HG03558 (cell line): ENCODE measurements at regions not wholly inside any gene's neighbourhood (a gene's known extent, or its start where the extent isn't known, plus 50 kb on each side); places are given as distances from the start of the nearest gene placed in this dataset.
"Not testable (repeated sequence)": the region's sequence is repeated elsewhere in the genome, so short reads cannot be mapped to it uniquely, and the experiment has no call there.

Experiments used
- ATAC-seq: cut with Tn5 transposase; IDR thresholded peaks from one replicate; pipeline ENCODE4 v1.9.1; 2021; ENCODE audit warnings: moderate number of reproducible peaks; ENCODE audit not compliant: unreplicated experiment; ENCODE audit errors: extremely low read depth

DNA sequence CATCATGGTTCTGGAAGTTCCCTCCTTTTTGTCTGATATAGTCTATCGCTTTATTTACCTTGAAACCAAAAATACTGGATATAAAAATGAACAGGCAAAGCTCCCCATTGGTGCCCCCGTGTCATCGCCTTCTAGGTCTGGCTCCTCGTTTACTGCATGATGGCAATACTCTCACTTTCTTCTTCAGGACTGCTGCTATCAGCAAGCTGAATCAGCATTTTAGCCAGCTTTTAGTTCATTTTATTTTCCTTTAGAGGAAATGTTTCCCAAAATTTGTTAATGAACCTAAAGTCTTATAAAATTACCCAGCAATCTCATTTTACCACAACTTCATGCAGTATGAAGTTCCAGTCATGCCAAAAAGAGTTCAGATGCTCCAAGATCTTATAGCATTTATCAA is 80.5 kb downstream of the ZIC3 start:
- ATAC-seq: no peak

- ATAC-seq: no peak
Measured at GRCh38 chrX:137651647-137652046, 85.7 kb downstream of the ZIC3 start.

GRCh38 chrX:137652086-137652485 is 86.2 kb downstream of the ZIC3 start:
- ATAC-seq: no peak

- ATAC-seq: no peak
Measured at GRCh38 chrX:137654481-137654880, 88.6 kb downstream of the ZIC3 start.

DNA sequence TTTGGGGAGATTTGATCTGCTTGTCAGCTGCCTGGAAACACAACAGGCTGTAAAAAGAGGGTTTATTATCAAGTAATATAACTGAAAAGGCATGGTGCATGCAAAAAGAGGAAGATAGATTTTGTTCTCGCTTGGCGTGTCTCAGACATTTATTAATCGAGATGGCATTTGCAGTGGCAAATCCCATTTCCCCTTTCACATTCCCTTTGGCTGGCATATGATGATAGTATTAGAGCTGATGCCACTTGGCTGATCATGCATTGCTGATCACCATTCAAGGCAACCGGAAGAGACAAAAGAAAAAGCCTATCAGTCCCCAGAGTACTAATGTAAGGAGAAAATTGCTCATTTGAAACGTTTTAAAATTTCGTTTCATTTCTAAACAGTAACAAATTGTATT is 101.8 kb downstream of the ZIC3 start:
- ATAC-seq: no peak

DNA sequence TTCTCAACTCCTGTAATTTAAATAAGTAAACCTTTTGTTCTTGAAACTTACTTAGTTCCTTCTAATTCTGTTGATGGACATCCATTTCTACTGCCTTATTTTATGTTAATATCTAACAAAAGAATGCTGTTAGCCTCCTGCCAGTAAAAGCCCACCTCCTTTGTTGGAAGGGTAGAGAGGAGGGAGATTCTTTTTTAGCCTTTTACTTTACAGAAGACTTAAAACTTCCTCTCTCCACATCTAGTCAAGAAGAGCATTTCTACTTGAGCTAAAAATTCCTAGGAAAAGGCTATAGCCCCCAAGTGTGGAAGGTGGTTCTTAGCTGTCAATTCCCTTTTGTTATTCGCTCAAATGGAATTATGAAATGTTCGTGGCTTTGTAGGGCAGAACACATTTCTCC is 118.7 kb downstream of the ZIC3 start:
- ATAC-seq: no peak

DNA sequence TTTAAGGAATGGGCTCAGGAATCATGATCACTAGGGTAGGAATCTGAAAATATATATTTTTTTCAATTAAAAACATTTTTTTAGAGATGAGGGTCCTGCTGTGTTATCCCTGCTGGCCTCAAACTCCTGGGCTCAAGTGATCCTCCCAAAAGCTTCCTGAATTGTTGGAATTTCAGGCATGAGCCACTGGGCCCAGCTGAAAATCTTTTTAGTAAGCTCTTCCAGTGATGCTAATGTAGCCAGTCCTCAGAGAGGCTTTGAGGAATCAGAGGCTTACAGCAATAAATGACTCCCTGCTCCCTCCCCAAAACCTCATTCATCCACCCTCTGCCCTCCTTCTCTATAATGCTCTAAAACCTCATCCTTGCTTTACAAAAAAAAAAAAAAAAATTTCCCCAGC is 129.5 kb downstream of the ZIC3 start:
- no peak for ATAC-seq

DNA sequence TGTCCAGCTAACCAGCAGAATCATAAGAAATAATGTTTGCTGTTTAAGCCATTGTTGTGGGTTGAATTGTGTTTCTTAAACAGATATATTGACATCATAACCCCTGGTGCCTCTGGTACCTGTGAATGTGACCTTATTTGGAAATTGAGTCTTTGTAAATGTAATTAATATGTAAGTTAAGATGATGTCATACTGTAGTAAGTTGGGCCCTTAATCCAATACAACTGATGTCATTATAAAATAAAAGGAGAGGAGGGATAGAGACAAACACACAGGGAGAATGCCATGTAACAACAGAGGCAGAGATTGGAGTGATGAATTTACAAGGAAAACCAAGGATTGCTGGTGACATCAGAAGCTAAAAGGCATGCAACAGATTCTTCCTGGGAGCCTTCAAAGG is 141.4 kb downstream of the ZIC3 start:
- no peak for ATAC-seq

DNA sequence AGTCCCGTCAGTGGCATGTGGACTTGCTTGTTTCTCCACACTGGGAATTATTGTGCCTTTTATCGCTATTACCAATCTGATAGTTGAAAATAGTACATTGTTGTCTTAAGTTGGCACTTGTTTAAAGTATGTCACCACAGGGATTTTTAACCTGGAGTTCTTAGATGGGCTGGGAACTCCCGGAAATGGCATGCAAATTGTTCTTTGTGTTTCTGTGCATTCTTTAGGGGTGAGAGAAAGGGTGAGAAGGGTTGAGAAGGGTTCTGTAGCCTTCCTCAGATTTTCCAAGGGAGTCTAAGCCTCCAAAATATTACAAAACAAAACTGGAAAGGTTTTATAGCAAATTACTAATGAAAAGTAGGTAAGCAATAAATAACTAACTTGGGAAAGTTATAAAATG is 176.9 kb downstream of the ZIC3 start:
- ATAC-seq: no peak

DNA sequence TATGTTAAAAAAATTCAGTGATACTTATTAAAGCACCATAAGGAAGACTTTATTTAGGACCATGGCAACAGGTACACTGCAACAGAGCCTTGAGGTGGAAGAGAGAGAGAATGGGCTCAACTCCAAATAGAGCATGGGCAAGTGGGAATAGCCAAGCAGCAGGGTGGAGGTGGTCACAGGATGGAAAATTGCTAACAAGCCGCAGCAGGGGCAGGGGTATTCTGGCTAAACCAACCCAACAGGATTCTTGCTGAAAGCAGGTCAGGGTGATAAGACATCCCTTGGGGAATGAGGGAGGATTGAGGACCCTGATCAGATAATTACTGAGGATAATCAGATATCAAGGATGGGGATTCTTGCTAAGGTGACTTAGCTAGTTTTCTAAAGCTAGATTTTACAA is 177.5 kb downstream of the ZIC3 start:
- no peak for ATAC-seq

- no peak for ATAC-seq
Measured at GRCh38 chrX:137746289-137746688, 180.4 kb downstream of the ZIC3 start.

GRCh38 chrX:137747244-137748043 is 181.5 kb downstream of the ZIC3 start:
- no peak for ATAC-seq

DNA sequence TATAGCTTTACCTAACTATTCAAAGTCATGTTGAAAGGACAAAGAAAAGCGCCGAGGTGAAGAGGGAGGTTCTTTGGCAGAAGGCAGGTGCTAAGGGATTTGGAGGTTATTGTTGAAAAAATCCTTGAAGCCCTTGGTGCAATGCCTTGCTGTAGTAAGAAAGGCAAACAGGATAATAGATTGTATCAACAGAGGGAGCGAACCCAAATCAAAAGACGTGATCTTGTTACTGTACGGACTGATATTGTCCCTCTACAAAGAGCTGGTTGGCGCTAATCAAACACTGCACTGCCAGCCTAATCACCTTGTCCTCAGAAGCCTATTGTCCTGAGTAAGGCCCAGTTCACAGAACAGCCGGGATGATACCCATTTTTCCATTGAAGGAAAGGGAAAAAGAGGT is 182.9 kb downstream of the ZIC3 start:
- ATAC-seq: no peak

GRCh38 chrX:137749246-137749645 is 183.3 kb downstream of the ZIC3 start:
- no peak for ATAC-seq

GRCh38 chrX:137771537-137771936 is 205.6 kb downstream of the ZIC3 start:
- no peak for ATAC-seq

DNA sequence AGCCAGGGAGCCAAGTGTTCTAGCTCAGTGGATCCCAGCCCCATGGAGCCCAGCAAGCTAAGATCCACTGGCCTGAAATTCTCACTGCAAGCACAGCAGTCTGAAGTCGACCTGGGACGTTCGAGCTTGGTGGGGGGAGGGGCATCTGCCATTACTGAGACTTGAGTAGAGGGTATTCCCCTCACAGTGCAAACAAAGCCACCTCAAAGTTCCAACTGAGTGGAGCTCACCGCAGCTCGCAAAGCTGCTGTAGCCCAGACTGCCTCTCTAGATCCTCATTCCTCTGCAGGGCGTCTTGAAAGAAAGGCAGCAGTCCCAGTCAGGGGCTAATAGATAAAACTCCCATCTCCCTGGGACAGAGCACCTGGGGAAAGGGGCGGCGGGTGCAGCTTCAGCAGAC is 226.3 kb downstream of the ZIC3 start:
- ATAC-seq: no peak

DNA sequence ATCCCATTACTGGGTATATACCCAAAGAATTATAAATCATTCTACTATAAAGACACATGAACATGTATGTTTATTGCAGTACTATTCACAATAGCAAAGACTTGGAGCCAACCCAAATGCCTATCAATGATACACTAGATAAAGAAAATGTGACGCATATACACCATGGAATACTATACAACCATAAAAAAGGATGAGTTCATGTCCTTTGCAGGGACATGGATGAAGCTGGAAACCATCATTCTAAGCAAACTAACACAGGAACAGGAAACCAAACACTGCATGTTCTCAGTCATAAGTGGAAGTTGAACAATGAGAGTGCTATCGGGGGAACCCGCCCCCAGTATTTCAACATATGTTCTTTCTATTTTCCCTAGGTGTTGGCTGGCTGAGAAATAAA is 232.0 kb downstream of the ZIC3 start:
- ATAC-seq: not testable (repeated sequence)

GRCh38 chrX:137823257-137823656 is 257.3 kb downstream of the ZIC3 start:
- no peak for ATAC-seq

DNA sequence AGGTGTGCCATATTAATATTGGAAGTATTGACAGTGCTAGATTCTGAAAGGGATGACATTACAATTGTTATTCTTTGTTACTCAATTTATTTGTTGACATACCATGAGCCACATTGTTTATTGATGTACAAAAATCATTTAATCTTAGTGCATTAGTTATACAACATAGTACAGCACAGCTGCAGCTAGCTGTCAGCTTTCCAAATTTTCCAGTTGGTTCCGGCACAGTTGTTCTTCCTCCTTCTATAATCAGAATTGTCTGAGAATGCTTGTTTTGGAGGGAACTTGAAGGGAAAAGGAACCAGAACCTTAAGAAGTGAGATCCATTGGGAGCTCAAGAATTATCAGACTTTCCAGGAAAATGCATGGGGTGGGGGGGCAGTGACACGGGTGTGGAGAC is 281.4 kb downstream of the ZIC3 start:
- no peak for ATAC-seq

DNA sequence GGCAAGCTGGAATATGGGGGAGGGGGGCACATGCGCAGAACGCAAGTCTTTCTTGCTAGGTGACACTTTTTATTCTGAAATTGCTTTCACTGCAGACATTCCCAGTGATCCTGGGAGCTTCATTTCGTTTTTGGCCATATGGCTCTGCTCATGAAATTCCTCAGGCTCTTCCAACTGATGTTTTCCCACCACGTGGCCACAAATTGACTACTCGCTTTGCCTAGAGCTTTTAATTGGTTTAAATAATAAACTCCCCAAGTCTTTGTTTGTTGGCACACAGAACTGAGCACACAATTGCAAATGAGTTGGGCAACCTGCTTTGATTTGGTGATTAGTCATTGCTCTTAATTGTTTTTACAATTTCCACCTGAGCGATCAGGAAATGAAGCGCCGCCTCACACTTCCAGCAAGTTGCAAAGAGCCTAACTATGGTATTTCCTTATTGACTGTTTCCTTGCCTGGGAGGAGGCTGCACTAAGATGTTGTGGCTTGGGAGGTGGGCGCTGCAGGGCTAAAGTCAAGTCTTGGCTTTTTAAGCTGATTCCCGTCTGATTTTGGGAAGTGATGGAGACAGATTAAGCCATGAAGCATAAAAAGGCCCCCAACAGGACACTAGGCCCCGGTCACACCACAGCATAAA is 282.5 kb downstream of the ZIC3 start:
- ATAC-seq: no peak

GRCh38 chrX:137852502-137852901 is 286.6 kb downstream of the ZIC3 start:
- ATAC-seq: no peak

DNA sequence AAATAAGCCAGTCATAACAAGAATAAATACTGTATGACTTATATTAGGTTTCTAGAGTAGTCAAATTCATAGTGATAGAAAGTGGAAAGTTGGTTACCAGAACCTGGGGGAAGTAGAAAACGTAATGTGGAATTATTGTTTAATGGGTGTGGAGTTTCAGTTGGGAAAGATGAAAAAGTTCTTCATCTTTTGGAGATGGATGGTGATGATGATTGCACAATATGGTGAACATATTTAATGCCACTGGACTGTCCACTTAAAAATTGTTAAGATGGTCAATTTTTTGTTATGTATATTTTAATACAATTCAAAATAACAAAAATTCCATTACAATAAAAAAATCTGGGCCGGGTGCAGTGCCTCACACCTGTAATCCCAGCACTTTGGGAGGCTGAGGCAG is 289.6 kb downstream of the ZIC3 start:
- no peak for ATAC-seq
